ENCODE measurements at regions not wholly inside any gene's neighbourhood (a gene's known extent, or its start where the extent isn't known, plus 50 kb on each side); places are given as distances from the start of the nearest gene placed in this dataset.

GRCh38 chr2:18268400-18268799, 292.1 kb downstream of the RDH14 start:
- TF ChIP-seq POLR2A (IDR thresholded peaks at IDR 0.05) = no peak
- no peak for TF ChIP-seq CTCF (IDR thresholded peaks at IDR 0.05)
